SKM-1 treated with dmso at 0.1 percent for 144 hours (cell line): ENCODE measurements at regions not wholly inside any gene's neighbourhood (a gene's known extent, or its start where the extent isn't known, plus 50 kb on each side); places are given as distances from the start of the nearest gene placed in this dataset.
"Not testable (repeated sequence)": the region's sequence is repeated elsewhere in the genome, so short reads cannot be mapped to it uniquely, and the experiment has no call there.

ENCODE experiments used
- DNase-seq: peaks from one replicate; lab custom pipeline; 2025; ENCODE audit not compliant: unreplicated experiment; lab: John Stamatoyannopoulos, UW

DNA sequence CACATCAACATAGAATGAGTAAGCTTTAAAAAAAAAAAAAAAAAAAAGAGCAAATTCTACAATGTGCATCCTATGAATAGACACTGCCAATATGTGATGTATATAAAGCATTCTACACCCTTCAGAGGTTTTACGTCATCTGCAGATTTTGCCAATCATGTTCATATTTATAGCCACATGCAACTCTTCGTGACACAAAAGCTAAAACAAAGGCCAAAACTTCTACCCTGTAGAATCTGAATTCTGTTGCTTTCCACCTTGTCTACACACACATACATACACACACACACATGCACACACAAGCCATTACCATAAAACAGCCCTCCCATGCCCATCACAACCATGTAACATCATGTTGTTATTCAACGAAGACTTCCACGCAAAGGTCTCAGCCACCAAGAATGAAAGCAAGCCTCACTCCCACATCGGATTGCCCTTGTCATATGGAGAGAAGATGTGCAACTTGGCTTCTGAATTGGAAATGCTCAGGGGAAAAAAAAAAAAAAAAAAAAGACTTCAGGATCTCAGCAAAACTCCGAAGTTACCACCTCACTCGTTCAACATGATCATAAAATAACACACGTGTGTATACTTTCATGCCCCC lies 479.4 kb upstream of the JARID2 start:
- no peak for DNase-seq

DNA sequence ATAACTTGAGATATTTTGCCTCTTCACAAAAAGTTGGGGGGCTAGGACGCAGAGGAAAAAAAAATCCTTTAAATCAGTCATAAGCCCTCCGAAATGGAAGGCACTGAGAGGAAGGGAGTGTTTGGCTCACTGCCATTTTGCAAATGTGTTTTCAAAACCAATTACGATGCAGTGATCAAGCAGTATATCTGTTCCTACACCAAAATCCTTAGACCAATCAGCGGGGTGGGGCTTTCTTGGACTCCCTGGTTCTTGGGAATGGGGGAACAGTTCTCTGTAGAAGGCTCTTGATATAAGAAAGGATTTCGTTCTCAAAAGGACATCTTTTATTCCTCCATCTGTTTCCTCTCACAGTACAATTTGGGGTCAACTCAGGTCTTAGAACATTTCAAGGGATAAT lies 478.6 kb upstream of the JARID2 start:
- no peak for DNase-seq

- no peak for DNase-seq
Observed at GRCh38 chr6:14770040-14770439, 475.8 kb upstream of the JARID2 start.

DNA sequence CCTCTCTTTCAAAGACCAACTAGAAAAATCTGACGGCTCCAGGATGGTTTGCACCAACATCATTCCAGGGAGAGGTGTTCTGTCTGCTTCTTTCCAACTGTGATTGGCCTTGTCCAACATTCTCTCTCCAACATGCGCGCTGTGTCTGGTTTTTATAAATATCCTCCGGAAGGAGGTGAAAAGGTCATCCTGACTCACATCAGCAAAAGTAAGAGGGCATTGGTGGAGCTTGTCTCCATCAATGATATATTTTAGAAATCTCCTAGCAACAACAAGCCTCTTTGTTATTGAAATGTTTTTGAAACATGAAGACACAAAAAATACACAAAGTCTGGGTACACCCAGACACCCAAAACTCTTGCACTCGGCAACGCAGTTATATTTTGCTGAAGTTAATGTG lies 475.3 kb upstream of the JARID2 start:
- no peak for DNase-seq

DNA sequence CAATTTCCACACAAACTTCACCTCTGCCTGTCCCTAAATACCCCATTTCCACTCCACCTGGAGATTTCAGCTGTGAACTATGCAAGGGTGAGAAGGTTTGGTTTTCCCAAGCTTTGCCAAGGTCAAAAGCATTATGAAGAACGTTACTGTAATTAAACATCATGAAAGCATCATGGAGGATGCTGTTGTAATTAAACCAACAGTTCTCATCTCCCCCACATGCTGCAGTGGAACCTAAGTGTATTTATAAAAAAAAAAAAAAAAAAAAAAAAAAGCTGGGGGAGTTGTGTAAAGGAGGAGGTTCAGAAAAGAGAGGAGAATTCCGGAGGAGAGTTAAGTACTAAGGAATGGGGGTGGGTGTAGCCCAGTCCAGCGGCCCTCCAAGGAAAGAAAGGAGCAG lies 474.9 kb upstream of the JARID2 start:
- no peak for DNase-seq

DNA sequence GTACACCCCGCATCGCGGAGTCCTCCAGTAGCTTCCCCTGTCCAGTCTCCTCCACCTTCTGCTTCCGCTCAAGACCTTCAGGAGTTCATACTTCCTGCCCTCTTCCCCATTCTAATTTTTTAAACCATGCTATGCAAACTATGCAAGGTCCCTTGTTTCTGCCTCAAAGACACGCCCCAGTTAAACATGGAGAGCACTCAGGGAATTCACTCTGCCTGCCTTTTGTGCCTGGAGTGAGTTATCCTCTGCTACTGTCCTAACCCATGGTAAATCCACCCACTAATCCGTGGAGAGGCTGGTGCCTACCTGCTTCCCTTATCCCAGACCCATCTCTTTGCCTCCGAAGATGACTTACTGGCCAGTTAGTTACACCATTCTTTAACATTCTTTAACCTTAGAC lies 473.7 kb upstream of the JARID2 start:
- no peak for DNase-seq

DNA sequence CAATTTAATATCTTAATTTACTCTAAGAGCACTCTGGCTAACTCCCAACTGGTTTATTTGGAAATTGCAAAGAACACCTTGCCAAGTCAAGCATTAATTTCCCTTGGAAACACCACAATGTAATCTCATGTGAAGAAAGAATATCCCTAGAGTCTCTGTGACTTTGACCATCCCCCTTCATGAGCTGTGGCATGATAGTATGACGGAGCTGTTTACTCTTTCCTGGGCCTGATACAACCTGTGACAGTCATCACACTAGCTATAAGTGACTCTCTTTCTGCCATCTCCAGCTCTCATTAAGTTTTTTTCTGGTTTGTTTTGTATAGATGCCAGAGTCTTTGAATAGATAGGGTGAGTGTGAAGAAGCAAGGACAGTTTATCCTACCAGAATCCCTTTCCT lies 470.3 kb upstream of the JARID2 start:
- DNase-seq = no peak

GRCh38 chr6:14776307-14776706 lies 469.6 kb upstream of the JARID2 start:
- no peak for DNase-seq

GRCh38 chr6:14781772-14782525 lies 463.9 kb upstream of the JARID2 start:
- DNase-seq = no peak

- not testable (repeated sequence) for DNase-seq
Observed at GRCh38 chr6:14782921-14783464, 462.9 kb upstream of the JARID2 start.

DNA sequence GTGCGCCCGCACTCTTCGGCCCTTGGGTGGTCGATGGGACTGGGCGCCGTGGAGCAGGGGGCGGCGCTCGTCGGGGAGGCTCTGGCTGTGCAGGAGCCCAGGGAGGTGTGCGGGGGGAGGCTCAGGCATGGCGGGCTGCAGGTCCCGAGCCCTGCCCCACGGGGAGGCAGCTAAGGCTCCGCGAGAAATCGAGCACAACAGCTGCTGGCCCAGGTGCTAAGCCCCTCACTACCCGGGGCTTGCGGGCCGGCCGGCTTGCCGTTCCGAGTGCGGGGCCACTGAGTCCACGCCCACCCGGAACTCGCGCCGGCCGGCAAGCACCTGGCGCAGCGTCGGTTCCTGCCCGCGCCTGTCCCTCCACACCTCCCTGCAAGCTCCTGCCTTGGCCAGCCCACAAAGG lies 462.3 kb upstream of the JARID2 start:
- no peak for DNase-seq

DNA sequence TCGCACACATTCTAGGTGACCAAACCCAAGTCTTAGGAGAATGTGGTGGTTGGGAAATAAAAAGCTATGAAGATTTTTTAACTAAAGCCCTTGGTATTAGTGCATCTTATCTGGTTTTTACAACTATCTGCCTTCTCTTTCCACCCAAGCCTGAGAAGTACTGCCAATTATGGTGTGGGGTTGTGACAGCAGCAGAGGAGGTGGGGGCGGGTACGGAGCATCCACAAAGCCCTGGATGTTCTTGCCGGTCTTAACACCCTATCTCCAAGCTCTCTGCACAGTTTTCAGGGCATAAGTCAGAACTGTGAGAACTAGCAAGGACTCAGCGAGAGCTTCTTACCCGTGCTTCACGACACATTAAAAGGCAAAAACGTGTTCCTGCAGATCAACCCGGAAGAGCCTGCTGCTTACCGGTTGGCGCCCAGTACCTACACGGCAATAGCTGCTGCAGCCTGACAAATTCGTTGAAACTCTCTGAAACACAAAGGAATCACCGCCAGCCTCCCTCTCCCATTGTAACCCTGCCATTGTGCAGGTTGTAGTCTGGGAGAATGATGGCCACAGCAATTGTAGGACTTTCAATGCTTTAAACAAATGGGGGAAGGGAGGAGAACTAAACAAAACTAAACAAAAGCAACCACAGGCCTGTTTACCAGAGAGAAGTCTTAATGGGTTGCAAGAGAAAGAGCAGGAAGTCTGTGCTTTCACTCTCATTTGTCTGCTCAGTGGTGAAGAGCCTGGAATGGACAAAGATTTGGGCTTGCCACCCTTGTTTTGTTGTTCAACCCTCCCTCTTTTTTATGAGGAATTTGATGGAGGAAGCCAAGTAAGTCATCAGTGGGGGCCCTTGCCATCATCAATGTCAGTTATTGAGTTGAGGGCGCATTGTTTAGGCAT lies 461.0 kb upstream of the JARID2 start:
- DNase-seq = no peak

- DNase-seq = no peak
Observed at GRCh38 chr6:14785493-14785790, 460.4 kb upstream of the JARID2 start.

DNA sequence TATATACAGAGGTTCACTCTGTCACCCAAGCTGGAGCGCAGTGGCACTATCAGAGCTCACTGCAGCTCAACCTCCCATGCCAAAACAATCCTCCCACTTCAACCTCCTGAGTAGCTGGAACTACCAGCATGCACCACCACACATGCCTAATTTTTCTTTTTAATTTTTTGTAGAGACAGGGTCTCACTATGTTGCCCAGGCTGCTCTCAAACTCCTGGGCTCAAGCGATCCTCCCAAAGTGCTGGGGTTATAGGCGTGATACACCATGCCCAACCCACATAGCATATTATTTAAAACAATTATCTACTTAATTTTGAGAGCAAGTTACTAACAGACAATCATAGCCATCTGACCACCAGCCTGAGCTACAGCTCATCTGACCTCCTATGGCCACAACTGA lies 459.9 kb upstream of the JARID2 start:
- no peak for DNase-seq

DNA sequence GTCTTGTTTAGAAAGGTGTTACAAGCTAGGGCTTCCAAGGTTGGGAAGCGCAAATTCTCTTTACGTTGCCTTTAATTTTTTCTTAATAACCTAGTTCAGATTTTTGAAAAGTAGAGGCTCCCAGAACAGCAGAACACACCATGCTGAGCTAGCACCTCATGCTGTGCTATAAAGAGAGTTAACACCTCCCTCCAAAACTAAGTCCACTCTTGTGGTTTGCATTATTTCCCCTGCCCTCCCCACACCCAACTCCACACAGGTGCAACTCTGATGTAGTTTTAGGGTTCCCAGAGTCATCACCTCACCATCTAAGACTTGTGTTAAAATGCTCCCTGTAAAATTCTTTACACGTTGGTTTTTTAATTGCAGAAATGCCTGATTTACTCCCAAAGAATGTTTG lies 459.4 kb upstream of the JARID2 start:
- DNase-seq = no peak

DNA sequence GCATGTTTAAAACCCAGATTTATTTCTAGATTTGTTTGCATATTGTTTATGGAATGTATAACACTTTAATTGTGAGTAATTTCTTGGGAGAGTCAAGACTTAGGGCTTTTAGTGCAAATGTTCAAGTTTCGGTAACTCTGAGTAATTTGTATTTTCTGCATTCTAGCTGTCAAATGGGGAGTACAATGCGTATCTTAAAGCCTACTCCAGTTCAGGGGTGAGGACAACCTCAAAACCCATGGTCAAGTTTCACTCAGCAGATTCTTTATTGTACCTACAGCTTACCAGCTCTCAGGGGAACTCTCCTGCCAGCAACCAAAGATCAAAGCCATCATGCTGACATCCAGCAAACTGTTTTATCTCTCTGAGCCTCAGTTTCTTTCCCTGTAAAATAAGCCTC lies 458.6 kb upstream of the JARID2 start:
- no peak for DNase-seq

- DNase-seq = no peak
Observed at GRCh38 chr6:14787677-14788076, 458.2 kb upstream of the JARID2 start.

GRCh38 chr6:14789996-14790395 lies 455.9 kb upstream of the JARID2 start:
- DNase-seq = no peak

DNA sequence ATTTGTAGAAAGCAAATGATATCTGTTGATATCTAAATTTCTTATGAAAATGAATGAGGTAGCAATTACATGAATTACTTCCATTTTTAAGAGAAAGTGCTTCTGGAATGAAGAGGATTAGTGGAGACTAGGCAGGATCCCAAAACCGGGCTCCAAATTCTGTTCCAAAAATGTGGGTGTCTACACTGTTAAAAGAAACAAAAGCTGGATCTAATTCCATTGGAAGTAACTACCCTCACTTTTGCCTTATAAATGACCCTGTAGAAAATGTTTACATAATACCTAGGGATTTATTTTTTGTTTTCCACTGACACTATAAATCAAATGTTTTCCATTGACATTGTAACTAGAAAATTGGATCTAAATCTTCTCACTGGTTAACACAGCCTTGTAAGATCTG lies 454.9 kb upstream of the JARID2 start:
- DNase-seq = no peak

- no peak for DNase-seq
Observed at GRCh38 chr6:14791526-14791925, 454.3 kb upstream of the JARID2 start.

GRCh38 chr6:14792118-14792955 lies 453.5 kb upstream of the JARID2 start:
- DNase-seq = no peak
